Subcutaneous abdominal adipose tissue (tissue), 5 donors: ENCODE measurements at regions not wholly inside any gene's neighbourhood (a gene's known extent, or its start where the extent isn't known, plus 50 kb on each side); places are given as distances from the start of the nearest gene placed in this dataset.

Experiments
- H3K27ac ChIP-seq: one replicate; pipeline ENCODE4 v1.7.0; 2013; ENCODE audit warnings: low read depth, mild to moderate bottlenecking, inconsistent platforms, low read length, moderate library complexity
- H3K27me3 ChIP-seq, 5 donors: one replicate each; pipeline ENCODE4 v1.7.0; 2013; ENCODE audit warnings: low read length in 5 of 5, inconsistent platforms in 1 of 5; ENCODE audit not compliant: control insufficient read depth in 5 of 5, insufficient read depth in 4 of 5
- H3K36me3 ChIP-seq, 5 donors: one replicate each; pipeline ENCODE4 v1.7.0; 2013; ENCODE audit warnings: low read length in 5 of 5; ENCODE audit not compliant: control insufficient read depth in 5 of 5, insufficient read depth in 5 of 5
- H3K4me1 ChIP-seq, 5 donors: one replicate each; pipeline ENCODE4 v1.7.0; 2013; ENCODE audit warnings: low read length in 5 of 5, mild to moderate bottlenecking in 3 of 5, moderate library complexity in 1 of 5; ENCODE audit not compliant: control insufficient read depth in 5 of 5, insufficient read depth in 5 of 5
- H3K4me3 ChIP-seq, 5 donors: one replicate each; pipeline ENCODE4 v1.7.0; 2013; ENCODE audit warnings: low read length in 5 of 5, low read depth in 1 of 5
- H3K9ac ChIP-seq, 5 donors: one replicate each; pipeline ENCODE4 v1.7.0; 2013; ENCODE audit warnings: low read length in 5 of 5, mild to moderate bottlenecking in 4 of 5, moderate library complexity in 3 of 5
- H3K9me3 ChIP-seq, 5 donors: one replicate each; pipeline ENCODE4 v1.7.0; 2013; ENCODE audit warnings: low read length in 5 of 5; ENCODE audit not compliant: control insufficient read depth in 5 of 5
- donor health status: healthy.
- donor health status: healthy.
- donor health status: healthy.
- donor health status: healthy.
- donor health status: healthy.

GRCh38 chr3:28674212-28674611 is 325.6 kb upstream of the AZI2 start:
- Histone ChIP-seq H3K4me1 (peaks cover 0 to 7% (median 0%) of the 10 kb centered on the region in 5 donors), H3K27ac (no peak overlapping the region), H3K27me3 (no peaks in the 10 kb centered on the region), H3K9me3 (no peaks in the 10 kb centered on the region), H3K4me3 (no peak overlapping the region), H3K36me3 (no peaks in the 10 kb centered on the region), H3K9ac (no peak overlapping the region)

DNA sequence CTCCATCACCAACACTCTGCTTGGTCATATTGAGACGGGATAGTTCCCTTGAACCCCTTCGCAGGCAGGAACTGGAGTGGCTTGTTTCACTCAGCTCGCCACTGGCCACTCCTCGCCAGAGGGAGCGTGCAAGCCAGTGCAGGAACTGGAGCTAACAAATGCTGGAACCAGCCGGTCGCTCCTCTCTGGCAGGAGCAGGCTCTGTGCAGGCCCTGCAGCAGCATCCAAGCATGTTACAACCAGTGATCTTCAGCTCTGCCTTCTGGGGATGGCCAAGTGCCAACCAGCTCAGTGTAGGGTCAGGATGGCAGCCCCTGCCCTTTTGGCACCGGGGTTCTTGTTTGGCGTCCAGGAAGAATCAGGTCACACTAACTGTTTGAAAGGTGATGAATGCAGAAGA is 329.0 kb upstream of the AZI2 start:
- no peak overlapping the region for H3K27ac ChIP-seq

DNA sequence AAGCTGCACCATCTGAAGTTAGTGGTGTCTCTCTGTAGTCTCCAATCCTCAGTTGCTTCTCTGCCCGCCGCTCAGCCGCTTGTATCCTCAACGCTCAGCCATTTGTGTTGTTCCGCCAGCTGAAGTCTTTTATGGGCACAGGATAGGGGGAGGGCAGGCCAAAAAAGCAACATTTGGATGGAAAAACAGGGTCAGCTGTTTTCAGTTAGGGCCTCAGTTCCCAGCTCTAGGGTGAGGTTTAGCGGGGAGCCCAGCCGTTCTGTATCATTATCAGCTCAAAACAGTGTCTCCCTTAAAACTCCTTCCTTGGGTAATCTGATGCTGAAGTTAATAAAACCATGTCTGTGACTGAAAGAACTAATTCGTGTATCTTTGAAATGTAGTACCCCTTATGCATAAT is 329.5 kb upstream of the AZI2 start:
- H3K9ac ChIP-seq: no peak overlapping the region
- peaks cover 0 to 4% (median 0%) of the 10 kb centered on the region in 5 donors for H3K4me1 ChIP-seq
- H3K9me3 ChIP-seq: no peaks in the 10 kb centered on the region
- H3K36me3 ChIP-seq: no peaks in the 10 kb centered on the region
- H3K27ac ChIP-seq: no peak overlapping the region
- no peak overlapping the region for H3K4me3 ChIP-seq
- H3K27me3 ChIP-seq: no peaks in the 10 kb centered on the region

More for the DNA sequence above, 329.0 kb upstream of the AZI2 start:
- Histone ChIP-seq H3K27me3 (no peaks in the 10 kb centered on the region), H3K36me3 (no peaks in the 10 kb centered on the region), H3K4me3 (no peak overlapping the region), H3K4me1 (peaks cover 0 to 4% (median 0%) of the 10 kb centered on the region in 5 donors), H3K9ac (no peak overlapping the region), H3K9me3 (no peaks in the 10 kb centered on the region)

GRCh38 chr3:28680050-28680449 is 331.4 kb upstream of the AZI2 start:
- Histone ChIP-seq H3K9me3 (peaks cover 0 to 3% (median 0%) of the 10 kb centered on the region in 5 donors), H3K9ac (no peak overlapping the region), H3K4me1 (peaks cover 0 to 4% (median 0%) of the 10 kb centered on the region in 5 donors), H3K4me3 (no peak overlapping the region), H3K36me3 (no peaks in the 10 kb centered on the region), H3K27ac (no peak overlapping the region), H3K27me3 (no peaks in the 10 kb centered on the region)

- Histone ChIP-seq H3K4me1 (peaks cover 0 to 4% (median 0%) of the 10 kb centered on the region in 5 donors), H3K4me3 (no peak overlapping the region), H3K27me3 (no peaks in the 10 kb centered on the region), H3K27ac (no peak overlapping the region), H3K36me3 (no peaks in the 10 kb centered on the region), H3K9me3 (peaks cover 0 to 3% (median 0%) of the 10 kb centered on the region in 5 donors), H3K9ac (no peak overlapping the region)
These were observed 333.5 kb upstream of the AZI2 start for GRCh38 chr3:28682121-28682520.

- Histone ChIP-seq H3K36me3 (no peaks in the 10 kb centered on the region), H3K9me3 (no peaks in the 10 kb centered on the region), H3K27ac (no peak overlapping the region)
These were observed 341.6 kb upstream of the AZI2 start for GRCh38 chr3:28690176-28690575.

DNA sequence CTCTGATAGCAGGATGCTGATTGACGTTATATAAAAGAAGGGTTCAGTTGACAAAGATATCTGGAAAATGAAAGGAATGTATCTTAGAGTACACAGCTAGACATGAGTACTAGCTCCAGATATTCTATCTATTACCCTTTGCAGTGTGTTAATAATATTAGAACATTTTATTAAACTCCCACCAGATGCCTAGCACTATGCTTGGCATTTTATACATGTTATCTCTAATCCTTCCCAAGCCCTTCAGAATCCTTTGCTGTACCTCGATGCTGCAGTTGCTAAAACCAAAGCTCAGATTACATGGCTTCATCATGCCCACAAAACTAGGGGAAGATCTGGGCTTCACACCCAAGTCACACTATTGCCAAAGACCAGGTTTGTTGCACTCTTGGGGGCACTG is 350.1 kb upstream of the AZI2 start:
- Histone ChIP-seq H3K36me3 (no peaks in the 10 kb centered on the region), H3K9ac (no peak overlapping the region), H3K4me1 (no peaks in the 10 kb centered on the region), H3K9me3 (no peaks in the 10 kb centered on the region), H3K27me3 (no peaks in the 10 kb centered on the region), H3K27ac (no peak overlapping the region), H3K4me3 (no peak overlapping the region)

More at GRCh38 chr3:28690176-28690575, 341.6 kb upstream of the AZI2 start:
- Histone ChIP-seq H3K4me3 (no peak overlapping the region), H3K4me1 (no peaks in the 10 kb centered on the region), H3K27me3 (no peaks in the 10 kb centered on the region), H3K9ac (no peak overlapping the region)

DNA sequence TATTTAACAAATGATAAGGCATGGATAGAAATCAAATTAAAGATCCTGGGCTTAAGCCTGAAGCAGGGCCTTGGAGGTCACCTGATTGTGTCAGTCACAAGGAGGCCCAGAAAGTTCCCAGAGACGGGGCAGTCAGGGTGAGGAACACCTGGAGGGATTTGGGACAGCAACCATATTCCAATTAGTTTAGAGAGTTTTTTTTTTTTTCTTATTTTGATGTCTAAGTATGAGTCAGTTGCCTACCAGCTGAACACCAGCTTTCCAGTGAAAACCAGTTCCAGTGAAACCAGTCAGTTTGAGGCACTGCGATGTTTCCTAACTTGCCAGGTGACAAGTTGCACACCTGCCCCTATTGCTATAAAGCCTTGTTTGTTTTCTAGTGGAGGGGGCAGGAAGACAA is 350.7 kb upstream of the AZI2 start:
- no peaks in the 10 kb centered on the region for H3K36me3 ChIP-seq
- H3K27me3 ChIP-seq: no peaks in the 10 kb centered on the region
- H3K9ac ChIP-seq: no peak overlapping the region

GRCh38 chr3:28700728-28701127 is 352.1 kb upstream of the AZI2 start:
- Histone ChIP-seq H3K36me3 (no peaks in the 10 kb centered on the region), H3K9ac (no peak overlapping the region), H3K4me1 (no peaks in the 10 kb centered on the region), H3K27me3 (no peaks in the 10 kb centered on the region), H3K9me3 (no peaks in the 10 kb centered on the region), H3K4me3 (no peak overlapping the region), H3K27ac (no peak overlapping the region)

More for the DNA sequence above, 350.7 kb upstream of the AZI2 start:
- no peaks in the 10 kb centered on the region for H3K4me1 ChIP-seq
- no peak overlapping the region for H3K27ac ChIP-seq
- no peaks in the 10 kb centered on the region for H3K9me3 ChIP-seq
- H3K4me3 ChIP-seq: no peak overlapping the region

DNA sequence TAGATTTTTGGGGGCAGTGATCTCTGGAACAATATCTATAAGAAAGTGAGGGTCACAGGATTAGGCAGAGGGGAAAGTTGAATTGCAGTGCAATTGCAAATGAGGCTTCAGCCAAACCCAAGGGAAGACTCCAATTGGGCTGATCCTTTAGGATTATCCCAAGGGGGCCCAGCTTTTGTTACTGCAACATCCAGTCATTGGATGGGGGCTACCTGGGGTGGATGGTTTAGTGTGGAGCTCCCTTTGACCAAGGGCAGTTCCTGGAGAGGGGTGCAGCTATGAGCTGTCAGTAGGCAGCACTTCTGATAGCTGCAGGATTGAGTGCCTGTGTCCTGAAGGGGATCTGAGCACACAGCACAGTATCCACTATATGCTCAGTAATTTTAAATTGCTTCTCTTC is 355.2 kb upstream of the AZI2 start:
- Histone ChIP-seq H3K9ac (no peak overlapping the region), H3K27me3 (no peaks in the 10 kb centered on the region), H3K27ac (no peak overlapping the region), H3K4me1 (no peaks in the 10 kb centered on the region), H3K36me3 (no peaks in the 10 kb centered on the region), H3K4me3 (no peak overlapping the region), H3K9me3 (no peaks in the 10 kb centered on the region)

DNA sequence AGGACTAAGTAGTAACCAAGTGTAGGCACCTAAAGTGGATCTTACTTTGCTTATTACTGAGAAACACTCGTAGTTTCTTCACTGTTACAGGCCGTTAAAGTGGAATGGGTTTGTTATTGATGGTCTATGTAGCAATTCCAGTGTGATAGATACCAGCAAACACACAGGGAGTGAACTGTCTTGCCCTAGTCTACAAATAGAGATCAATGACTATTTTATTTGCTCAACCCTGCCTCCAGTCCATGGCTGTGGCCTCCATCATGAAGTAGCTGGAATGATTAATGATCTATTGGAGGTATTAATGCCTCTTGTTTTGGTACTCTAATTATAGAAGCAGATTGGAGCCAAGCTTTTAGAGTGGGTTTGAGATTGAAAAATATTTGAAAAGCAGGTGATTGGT is 362.7 kb upstream of the AZI2 start:
- Histone ChIP-seq H3K4me1 (no peaks in the 10 kb centered on the region), H3K36me3 (no peaks in the 10 kb centered on the region), H3K4me3 (no peak overlapping the region), H3K9me3 (no peaks in the 10 kb centered on the region), H3K9ac (no peak overlapping the region), H3K27me3 (no peaks in the 10 kb centered on the region), H3K27ac (no peak overlapping the region)
